ENCODE measurements at regions not wholly inside any gene's neighbourhood (a gene's known extent, or its start where the extent isn't known, plus 50 kb on each side); places are given as distances from the start of the nearest gene placed in this dataset.

DNA sequence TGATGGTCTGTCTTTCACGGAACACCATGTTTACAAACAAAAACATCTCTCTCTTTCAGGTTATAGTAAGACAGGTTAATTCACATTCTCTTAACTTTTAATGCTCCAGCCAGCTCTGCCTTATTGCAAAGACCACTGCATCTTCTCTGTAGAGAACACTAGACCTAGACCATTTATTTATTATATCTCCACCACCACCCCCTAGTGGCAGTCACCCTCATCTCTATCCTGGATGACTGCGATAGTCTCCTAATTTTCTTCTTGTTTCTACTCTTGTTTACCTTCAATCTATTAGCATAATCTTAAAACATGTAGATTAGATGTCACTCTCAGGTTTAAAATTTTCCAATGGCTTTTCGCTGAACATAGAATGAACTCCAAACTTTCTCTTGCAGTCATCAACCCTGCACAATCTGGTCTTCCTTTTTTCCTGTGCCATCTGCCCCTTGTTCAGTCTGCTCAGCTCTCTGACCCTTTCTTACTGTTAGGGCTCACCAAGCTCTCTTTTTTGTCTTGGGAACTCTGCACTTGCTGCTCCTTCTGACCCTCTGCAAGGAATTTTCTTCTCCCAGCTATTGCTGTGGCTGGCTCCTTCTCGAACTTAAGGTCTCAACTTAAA is 155.6 kb downstream of the SQOR start (continued):
- TF ChIP-seq, protein P1, sequence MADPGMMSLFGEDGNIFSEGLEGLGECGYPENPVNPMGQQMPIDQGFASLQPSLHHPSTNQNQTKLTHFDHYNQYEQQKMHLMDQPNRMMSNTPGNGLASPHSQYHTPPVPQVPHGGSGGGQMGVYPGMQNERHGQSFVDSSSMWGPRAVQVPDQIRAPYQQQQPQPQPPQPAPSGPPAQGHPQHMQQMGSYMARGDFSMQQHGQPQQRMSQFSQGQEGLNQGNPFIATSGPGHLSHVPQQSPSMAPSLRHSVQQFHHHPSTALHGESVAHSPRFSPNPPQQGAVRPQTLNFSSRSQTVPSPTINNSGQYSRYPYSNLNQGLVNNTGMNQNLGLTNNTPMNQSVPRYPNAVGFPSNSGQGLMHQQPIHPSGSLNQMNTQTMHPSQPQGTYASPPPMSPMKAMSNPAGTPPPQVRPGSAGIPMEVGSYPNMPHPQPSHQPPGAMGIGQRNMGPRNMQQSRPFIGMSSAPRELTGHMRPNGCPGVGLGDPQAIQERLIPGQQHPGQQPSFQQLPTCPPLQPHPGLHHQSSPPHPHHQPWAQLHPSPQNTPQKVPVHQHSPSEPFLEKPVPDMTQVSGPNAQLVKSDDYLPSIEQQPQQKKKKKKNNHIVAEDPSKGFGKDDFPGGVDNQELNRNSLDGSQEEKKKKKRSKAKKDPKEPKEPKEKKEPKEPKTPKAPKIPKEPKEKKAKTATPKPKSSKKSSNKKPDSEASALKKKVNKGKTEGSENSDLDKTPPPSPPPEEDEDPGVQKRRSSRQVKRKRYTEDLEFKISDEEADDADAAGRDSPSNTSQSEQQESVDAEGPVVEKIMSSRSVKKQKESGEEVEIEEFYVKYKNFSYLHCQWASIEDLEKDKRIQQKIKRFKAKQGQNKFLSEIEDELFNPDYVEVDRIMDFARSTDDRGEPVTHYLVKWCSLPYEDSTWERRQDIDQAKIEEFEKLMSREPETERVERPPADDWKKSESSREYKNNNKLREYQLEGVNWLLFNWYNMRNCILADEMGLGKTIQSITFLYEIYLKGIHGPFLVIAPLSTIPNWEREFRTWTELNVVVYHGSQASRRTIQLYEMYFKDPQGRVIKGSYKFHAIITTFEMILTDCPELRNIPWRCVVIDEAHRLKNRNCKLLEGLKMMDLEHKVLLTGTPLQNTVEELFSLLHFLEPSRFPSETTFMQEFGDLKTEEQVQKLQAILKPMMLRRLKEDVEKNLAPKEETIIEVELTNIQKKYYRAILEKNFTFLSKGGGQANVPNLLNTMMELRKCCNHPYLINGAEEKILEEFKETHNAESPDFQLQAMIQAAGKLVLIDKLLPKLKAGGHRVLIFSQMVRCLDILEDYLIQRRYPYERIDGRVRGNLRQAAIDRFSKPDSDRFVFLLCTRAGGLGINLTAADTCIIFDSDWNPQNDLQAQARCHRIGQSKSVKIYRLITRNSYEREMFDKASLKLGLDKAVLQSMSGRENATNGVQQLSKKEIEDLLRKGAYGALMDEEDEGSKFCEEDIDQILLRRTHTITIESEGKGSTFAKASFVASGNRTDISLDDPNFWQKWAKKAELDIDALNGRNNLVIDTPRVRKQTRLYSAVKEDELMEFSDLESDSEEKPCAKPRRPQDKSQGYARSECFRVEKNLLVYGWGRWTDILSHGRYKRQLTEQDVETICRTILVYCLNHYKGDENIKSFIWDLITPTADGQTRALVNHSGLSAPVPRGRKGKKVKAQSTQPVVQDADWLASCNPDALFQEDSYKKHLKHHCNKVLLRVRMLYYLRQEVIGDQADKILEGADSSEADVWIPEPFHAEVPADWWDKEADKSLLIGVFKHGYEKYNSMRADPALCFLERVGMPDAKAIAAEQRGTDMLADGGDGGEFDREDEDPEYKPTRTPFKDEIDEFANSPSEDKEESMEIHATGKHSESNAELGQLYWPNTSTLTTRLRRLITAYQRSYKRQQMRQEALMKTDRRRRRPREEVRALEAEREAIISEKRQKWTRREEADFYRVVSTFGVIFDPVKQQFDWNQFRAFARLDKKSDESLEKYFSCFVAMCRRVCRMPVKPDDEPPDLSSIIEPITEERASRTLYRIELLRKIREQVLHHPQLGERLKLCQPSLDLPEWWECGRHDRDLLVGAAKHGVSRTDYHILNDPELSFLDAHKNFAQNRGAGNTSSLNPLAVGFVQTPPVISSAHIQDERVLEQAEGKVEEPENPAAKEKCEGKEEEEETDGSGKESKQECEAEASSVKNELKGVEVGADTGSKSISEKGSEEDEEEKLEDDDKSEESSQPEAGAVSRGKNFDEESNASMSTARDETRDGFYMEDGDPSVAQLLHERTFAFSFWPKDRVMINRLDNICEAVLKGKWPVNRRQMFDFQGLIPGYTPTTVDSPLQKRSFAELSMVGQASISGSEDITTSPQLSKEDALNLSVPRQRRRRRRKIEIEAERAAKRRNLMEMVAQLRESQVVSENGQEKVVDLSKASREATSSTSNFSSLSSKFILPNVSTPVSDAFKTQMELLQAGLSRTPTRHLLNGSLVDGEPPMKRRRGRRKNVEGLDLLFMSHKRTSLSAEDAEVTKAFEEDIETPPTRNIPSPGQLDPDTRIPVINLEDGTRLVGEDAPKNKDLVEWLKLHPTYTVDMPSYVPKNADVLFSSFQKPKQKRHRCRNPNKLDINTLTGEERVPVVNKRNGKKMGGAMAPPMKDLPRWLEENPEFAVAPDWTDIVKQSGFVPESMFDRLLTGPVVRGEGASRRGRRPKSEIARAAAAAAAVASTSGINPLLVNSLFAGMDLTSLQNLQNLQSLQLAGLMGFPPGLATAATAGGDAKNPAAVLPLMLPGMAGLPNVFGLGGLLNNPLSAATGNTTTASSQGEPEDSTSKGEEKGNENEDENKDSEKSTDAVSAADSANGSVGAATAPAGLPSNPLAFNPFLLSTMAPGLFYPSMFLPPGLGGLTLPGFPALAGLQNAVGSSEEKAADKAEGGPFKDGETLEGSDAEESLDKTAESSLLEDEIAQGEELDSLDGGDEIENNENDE (IDR thresholded peaks at IDR 0.05; ENCODE audit: insufficient replicate concordance, low read length) = no peak
- TF ChIP-seq SIN3A (conservative IDR thresholded peaks at IDR 0.05 in 1 of 2, IDR thresholded peaks at IDR 0.05 in 1 of 2; ENCODE audit: low read depth in 1 of 2, low read length in 2 of 2) = no peak
- TF ChIP-seq RAD21 (IDR thresholded peaks at IDR 0.05 in 1 of 2, conservative IDR thresholded peaks at IDR 0.05 in 1 of 2; ENCODE audit: low read depth in 2 of 2, low read length in 2 of 2) = peak; percentile 66

Measured in H1 (cell line).